HG03457 (cell line): ENCODE measurements at regions not wholly inside any gene's neighbourhood (a gene's known extent, or its start where the extent isn't known, plus 50 kb on each side); places are given as distances from the start of the nearest gene placed in this dataset.
"Not testable (repeated sequence)": the region's sequence is repeated elsewhere in the genome, so short reads cannot be mapped to it uniquely, and the experiment has no call there.

ENCODE experiments used
- ATAC-seq: cut with Tn5 transposase; IDR thresholded peaks from one replicate; pipeline ENCODE4 v1.9.1; 2021; ENCODE audit warnings: moderate number of reproducible peaks; ENCODE audit not compliant: unreplicated experiment

GRCh38 chr4:127450276-127450675, 182.5 kb upstream of the INTU start:
- ATAC-seq, result no peak

- no peak for ATAC-seq
Observed at GRCh38 chr4:127463883-127464282, 168.9 kb upstream of the INTU start.

- no peak for ATAC-seq
Observed at GRCh38 chr4:127469542-127469941, 163.2 kb upstream of the INTU start.

GRCh38 chr4:127469959-127470809, 162.6 kb upstream of the INTU start:
- no peak for ATAC-seq

- not testable (repeated sequence) for ATAC-seq
Observed at GRCh38 chr4:127478271-127478670, 154.5 kb upstream of the INTU start.

- no peak for ATAC-seq
Observed at GRCh38 chr4:127479031-127479622, 153.6 kb upstream of the INTU start.

GRCh38 chr4:127482049-127482448, 150.7 kb upstream of the INTU start:
- no peak for ATAC-seq

GRCh38 chr4:127484117-127484516, 148.6 kb upstream of the INTU start:
- no peak for ATAC-seq

GRCh38 chr4:127486248-127486647, 146.5 kb upstream of the INTU start:
- no peak for ATAC-seq

- no peak for ATAC-seq
Observed at GRCh38 chr4:127491571-127491970, 141.2 kb upstream of the INTU start.

- ATAC-seq, result not testable (repeated sequence)
Observed at GRCh38 chr4:127496875-127497274, 135.9 kb upstream of the INTU start.

GRCh38 chr4:127498366-127498765, 134.4 kb upstream of the INTU start:
- ATAC-seq, result no peak

- ATAC-seq, result no peak
Observed at GRCh38 chr4:127500242-127500641, 132.5 kb upstream of the INTU start.

GRCh38 chr4:127501103-127501502, 131.7 kb upstream of the INTU start:
- no peak for ATAC-seq

GRCh38 chr4:127503111-127503510, 129.6 kb upstream of the INTU start:
- ATAC-seq, result no peak

GRCh38 chr4:127505203-127505602, 127.6 kb upstream of the INTU start:
- ATAC-seq, result no peak

- no peak for ATAC-seq
Observed at GRCh38 chr4:127506283-127506682, 126.5 kb upstream of the INTU start.

GRCh38 chr4:127509155-127509554, 123.6 kb upstream of the INTU start:
- no peak for ATAC-seq

GRCh38 chr4:127512672-127513071, 120.1 kb upstream of the INTU start:
- not testable (repeated sequence) for ATAC-seq

- ATAC-seq, result not testable (repeated sequence)
Observed at GRCh38 chr4:127515259-127515658, 117.5 kb upstream of the INTU start.

GRCh38 chr4:127518046-127518445, 114.7 kb upstream of the INTU start:
- no peak for ATAC-seq

GRCh38 chr4:127521463-127521862, 111.3 kb upstream of the INTU start:
- ATAC-seq, result no peak
